HepG2 (cell line): ENCODE measurements at regions not wholly inside any gene's neighbourhood (a gene's known extent, or its start where the extent isn't known, plus 50 kb on each side); places are given as distances from the start of the nearest gene placed in this dataset.

Experiments used
- ATAC-seq: fragments of 200-7000 bp; cut with Tn5 transposase; 3 replicates; pipeline ENCODE4 v1.9.1; 2020; ENCODE audit warnings: mild to moderate bottlenecking, moderate library complexity
- BruUV-seq: library from RNA; stranded (reverse); fragments of 400-500 nt; replicated peaks from 2 replicates; lab custom pipeline; 2021; lab: Mats Ljungman, UMichigan
- CTCF ChIA-PET: fragments of 300-600 bp; formaldehyde crosslinking; extraction: SDS; loops from one replicate; lab custom pipeline; 2021; ENCODE audit warnings: low total read pairs, inconsistent platforms, low intra/inter-chr PET ratio; lab: Yijun Ruan, JAX
- POLR2A ChIA-PET: fragments of 350-600 bp; sonication (Branson Sonifier 250); formaldehyde crosslinking; loops from one replicate; lab custom pipeline; 2020; ENCODE audit warnings: antibody characterized with exemption, inconsistent platforms; lab: Yijun Ruan, JAX
- DNase-seq: peaks from one replicate; pipeline ENCODE4 v3.0.0-alpha.2; 2015; ENCODE audit warnings: low spot score
- FAIRE-seq: peaks from 3 replicates; lab custom pipeline; 2011; peaks lifted over from hg19 to GRCh38; lab: Jason Lieb, UNC
- H2AFZ ChIP-seq: one replicate; pipeline ENCODE4 v1.6.1; 2011; ENCODE audit warnings: low read length, inconsistent platforms
- H3K27ac ChIP-seq: fragments of 300-600 bp; 3 replicates; pipeline ENCODE4 v1.8.0; 2011; ENCODE audit warnings: mixed run types, mild to moderate bottlenecking, mixed read lengths, low read length, inconsistent platforms; ENCODE audit not compliant: insufficient read depth; ENCODE audit errors: extremely low read length
- H3K27me3 ChIP-seq, 2 experiments: fragments of 200-600 bp in 1 of 2; 2 replicates in 1 of 2; 3 replicates in 1 of 2; pipeline versions ENCODE4 v1.6.0 to v1.8.0; 2011; ENCODE audit warnings: low read length in 2 of 2, mild to moderate bottlenecking in 2 of 2, moderate library complexity in 2 of 2, inconsistent platforms in 1 of 2; ENCODE audit not compliant: insufficient read depth in 2 of 2, control insufficient read depth in 1 of 2
- H3K36me3 ChIP-seq, 2 experiments: fragments of 200-600 bp in 1 of 2; replicated peaks in 1 of 2; 2 replicates in 1 of 2; 3 replicates in 1 of 2; pipeline versions ENCODE4 v1.5.1 to v1.8.0; 2011; ENCODE audit warnings: low read length in 2 of 2, inconsistent platforms in 1 of 2; ENCODE audit not compliant: insufficient read depth in 2 of 2, control insufficient read depth in 1 of 2
- H3K4me1 ChIP-seq: 2 replicates; pipeline ENCODE4 v1.5.1; 2012; ENCODE audit warnings: low read length, inconsistent platforms; ENCODE audit not compliant: insufficient read depth
- H3K4me2 ChIP-seq: 2 replicates; pipeline ENCODE4 v1.6.0; 2011; ENCODE audit warnings: low read depth, low read length, inconsistent platforms
- H3K4me3 ChIP-seq, 3 experiments: fragments of 200-600 bp in 1 of 3; sonication (generic), shearing (Covaris generic) in 1 of 3; replicated peaks in 1 of 3; 2 replicates each; pipeline ENCODE4 v1.5.1; 2011 to 2016; ENCODE audit warnings: low read length in 3 of 3, inconsistent platforms in 2 of 3, low read depth in 2 of 3, mild to moderate bottlenecking in 2 of 3, control low read depth in 1 of 3, mixed read lengths in 1 of 3; ENCODE audit not compliant: insufficient read depth in 1 of 3
- H3K79me2 ChIP-seq: one replicate; pipeline ENCODE4 v1.6.1; 2011; ENCODE audit warnings: low read length, inconsistent platforms; ENCODE audit not compliant: insufficient read depth
- H3K9ac ChIP-seq: 2 replicates; pipeline ENCODE4 v1.6.0; 2011; ENCODE audit warnings: mild to moderate bottlenecking, low read depth, low read length, inconsistent platforms; ENCODE audit not compliant: insufficient read depth
- H3K9me3 ChIP-seq: 2 replicates; pipeline ENCODE4 v1.5.1; 2012; ENCODE audit warnings: mild to moderate bottlenecking, low read length
- H4K20me1 ChIP-seq: 2 replicates; pipeline ENCODE4 v1.6.0; 2011; ENCODE audit warnings: inconsistent platforms, mild to moderate bottlenecking, low read length, moderate library complexity; ENCODE audit not compliant: insufficient read depth
- AGO2 ChIP-seq: fragments of 200-400 bp; formaldehyde crosslinking; optimal IDR thresholded peaks from 2 replicates; pipeline ENCODE3; 2017; ENCODE audit warnings: mild to moderate bottlenecking, low read depth, low read length, moderate library complexity
- BCL6 ChIP-seq: IDR thresholded peaks from 2 replicates; pipeline ENCODE4 v1.6.1; 2016; ENCODE audit warnings: missing genetic modification reagents, missing compliant biosample characterization
- FOSL1 ChIP-seq: sonication (generic); formaldehyde crosslinking; IDR thresholded peaks from 2 replicates; pipeline ENCODE4 v1.9.0; 2021; ENCODE audit warnings: missing genetic modification reagents, borderline replicate concordance
- GPN1 ChIP-seq: sonication (generic); formaldehyde crosslinking; IDR thresholded peaks from 2 replicates; pipeline ENCODE4 v1.5.1; 2020; ENCODE audit warnings: missing genetic modification reagents, borderline replicate concordance
- HNRNPLL ChIP-seq: fragments of 200-400 bp; formaldehyde crosslinking; IDR thresholded peaks from 2 replicates; pipeline ENCODE4 v1.6.1; 2017; ENCODE audit warnings: mild to moderate bottlenecking, low read depth, low read length; ENCODE audit not compliant: poor library complexity, severe bottlenecking
- JARID2 ChIP-seq: sonication (generic); formaldehyde crosslinking; IDR thresholded peaks from 2 replicates; pipeline ENCODE4 v1.8.1; 2023; ENCODE audit warnings: missing genetic modification reagents, inconsistent platforms; ENCODE audit not compliant: insufficient replicate concordance
- KLF16 ChIP-seq, 2 experiments: sonication (generic) in 1 of 2; formaldehyde crosslinking in 1 of 2; IDR thresholded peaks; 2 replicates each; pipeline versions ENCODE4 v1.6.1 to v1.8.0; 2016 to 2023; ENCODE audit warnings: missing genetic modification reagents in 2 of 2, missing compliant biosample characterization in 1 of 2
- MED1 ChIP-seq: sonication (generic); formaldehyde crosslinking; IDR thresholded peaks from 2 replicates; pipeline ENCODE4 v1.4.0; 2020; ENCODE audit warnings: missing genetic modification reagents
- PAWR ChIP-seq: sonication (generic); formaldehyde crosslinking; IDR thresholded peaks from 2 replicates; pipeline ENCODE4 v1.4.0; 2020; ENCODE audit warnings: missing genetic modification reagents, mild to moderate bottlenecking, borderline replicate concordance
- RCOR2 ChIP-seq: IDR thresholded peaks from 2 replicates; pipeline ENCODE4 v1.6.1; 2016; ENCODE audit warnings: missing biosample characterization, missing genetic modification reagents
- TBP ChIP-seq: sonication (generic); formaldehyde crosslinking; IDR thresholded peaks from 2 replicates; pipeline ENCODE4 v1.5.0; 2020; ENCODE audit warnings: missing genetic modification reagents
- TBX2 ChIP-seq: sonication (generic); formaldehyde crosslinking; IDR thresholded peaks from 2 replicates; pipeline ENCODE4 v1.5.0; 2020; ENCODE audit warnings: missing genetic modification reagents, mild to moderate bottlenecking, borderline replicate concordance
- ZFP36L2 ChIP-seq: sonication (generic); formaldehyde crosslinking; IDR thresholded peaks from 2 replicates; pipeline ENCODE4 v1.4.0; 2020; ENCODE audit warnings: missing genetic modification reagents
- ZNF746 ChIP-seq: sonication (generic); formaldehyde crosslinking; IDR thresholded peaks from 2 replicates; pipeline ENCODE4 v1.8.0; 2022; ENCODE audit warnings: mild to moderate bottlenecking, missing genetic modification reagents
- ZNF772 ChIP-seq: sonication (generic); formaldehyde crosslinking; IDR thresholded peaks from 2 replicates; pipeline ENCODE4 v1.5.0; 2020; ENCODE audit warnings: mild to moderate bottlenecking, missing genetic modification reagents
- WGBS: methylation state at CpG from one replicate; pipeline ENCODE4 v1.1.6; 2017; ENCODE audit warnings: low lambda C conversion rate; 5-methylcytosine and 5-hydroxymethylcytosine counted together
- in situ Hi-C: cut with HindIII; loops from 2 replicates; pipeline ENCODE4 v1.10.0; 2017; ENCODE audit warnings: low pct_unique_long_range_greater_than_20kb; ENCODE audit not compliant: extremely low pct_ligation_motif_present
- intact Hi-C: fragments of 100-400 bp; cut with micrococcal nuclease; formaldehyde crosslinking; loops from one replicate; pipeline ENCODE4 v1.10.0; 2022; ENCODE audit not compliant: unreplicated experiment
- TF ChIP-seq, protein P1 (sequence below): sonication (generic); formaldehyde crosslinking; IDR thresholded peaks from 2 replicates; pipeline ENCODE4 v1.4.0; 2020; ENCODE audit warnings: missing genetic modification reagents
- TF ChIP-seq, protein P2 (sequence below): IDR thresholded peaks from 2 replicates; pipeline ENCODE4 v1.6.1; 2016; ENCODE audit warnings: low read depth, borderline replicate concordance

DNA sequence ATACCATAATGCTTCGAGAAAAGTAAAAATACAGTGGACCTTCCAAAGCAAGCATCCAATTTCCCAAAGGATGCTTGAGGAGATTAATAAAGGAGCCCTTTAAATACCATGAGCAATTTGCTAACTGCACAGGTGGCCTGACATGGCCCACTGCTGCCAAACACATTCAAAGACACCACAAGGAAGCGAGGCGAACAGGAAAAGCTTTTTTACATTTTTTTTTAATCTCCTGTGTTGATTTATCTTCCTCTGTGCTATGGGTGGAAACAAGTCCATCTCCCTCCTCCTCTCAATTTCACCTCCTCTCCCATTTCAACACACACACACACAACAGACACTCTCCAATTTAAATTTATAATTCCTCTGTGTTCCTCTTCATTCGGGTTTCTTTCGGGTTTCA is 243.4 kb downstream of the IGSF11 start (continued):
- TF ChIP-seq TBP (no peak), TBX2 (no peak), AGO2 (no peak)
- TF ChIP-seq, protein P1, sequence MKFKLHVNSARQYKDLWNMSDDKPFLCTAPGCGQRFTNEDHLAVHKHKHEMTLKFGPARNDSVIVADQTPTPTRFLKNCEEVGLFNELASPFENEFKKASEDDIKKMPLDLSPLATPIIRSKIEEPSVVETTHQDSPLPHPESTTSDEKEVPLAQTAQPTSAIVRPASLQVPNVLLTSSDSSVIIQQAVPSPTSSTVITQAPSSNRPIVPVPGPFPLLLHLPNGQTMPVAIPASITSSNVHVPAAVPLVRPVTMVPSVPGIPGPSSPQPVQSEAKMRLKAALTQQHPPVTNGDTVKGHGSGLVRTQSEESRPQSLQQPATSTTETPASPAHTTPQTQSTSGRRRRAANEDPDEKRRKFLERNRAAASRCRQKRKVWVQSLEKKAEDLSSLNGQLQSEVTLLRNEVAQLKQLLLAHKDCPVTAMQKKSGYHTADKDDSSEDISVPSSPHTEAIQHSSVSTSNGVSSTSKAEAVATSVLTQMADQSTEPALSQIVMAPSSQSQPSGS (CRISPR knock-in tag): no peak

- intact Hi-C loops: no loop called here
- TF ChIP-seq MED1 (CRISPR knock-in tag) (no peak), GPN1 (CRISPR knock-in tag) (no peak), ZFP36L2 (no peak), ZNF772 (CRISPR knock-in tag) (no peak), BCL6 (CRISPR knock-in tag) (no peak), ZNF746 (CRISPR knock-in tag) (no peak), RCOR2 (CRISPR knock-in tag) (no peak), PAWR (CRISPR knock-in tag) (no peak), FOSL1 (CRISPR knock-in tag) (no peak), JARID2 (CRISPR knock-in tag) (no peak), KLF16 (CRISPR knock-in tag; IDR thresholded peaks at IDR 0.05) (no peak), HNRNPLL (no peak)
- TF ChIP-seq, protein P2, sequence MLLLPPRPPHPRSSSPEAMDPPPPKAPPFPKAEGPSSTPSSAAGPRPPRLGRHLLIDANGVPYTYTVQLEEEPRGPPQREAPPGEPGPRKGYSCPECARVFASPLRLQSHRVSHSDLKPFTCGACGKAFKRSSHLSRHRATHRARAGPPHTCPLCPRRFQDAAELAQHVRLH (CRISPR knock-in tag): no peak
- H3K27ac ChIP-seq: no peak overlapping the region
- no peak for ATAC-seq
- H3K9me3 ChIP-seq: no peaks in the 10 kb centered on the region
- no peaks in the 10 kb centered on the region for H3K36me3 ChIP-seq
- H3K9ac ChIP-seq: no peak overlapping the region
- no peak overlapping the region for H2AFZ ChIP-seq
- no peaks in the 10 kb centered on the region for H4K20me1 ChIP-seq
- no peak overlapping the region for H3K4me3 ChIP-seq
- H3K79me2 ChIP-seq: no peaks in the 10 kb centered on the region
- BruUV-seq: no TSS peak
- no peaks in the 10 kb centered on the region for H3K27me3 ChIP-seq
- no peak overlapping the region for H3K4me2 ChIP-seq
- in situ Hi-C loops: no loop called here
- 10% methylated on average over 4 of the region's 4 CpGs for WGBS
- FAIRE-seq: no peak
- no peak for DNase-seq
- ChIA-PET POLR2A (no interaction called here), CTCF (no interaction called here)
- H3K4me1 ChIP-seq: no peaks in the 10 kb centered on the region
Observed at GRCh38 chr3:118792191-118792590, 242.5 kb downstream of the IGSF11 start.
